PC-3 (cell line): ENCODE measurements at regions not wholly inside any gene's neighbourhood (a gene's known extent, or its start where the extent isn't known, plus 50 kb on each side); places are given as distances from the start of the nearest gene placed in this dataset.
A peak's percentile ranks its signal among the peaks of the same experiment; 100 is the strongest.

Experiments
- ATAC-seq: fragments of 200-7000 bp; cut with Tn5 transposase; 2 replicates; pipeline ENCODE4 v1.9.1; 2020; ENCODE audit warnings: mild to moderate bottlenecking, moderate library complexity
- BruUV-seq: library from RNA; stranded (reverse); fragments of 400-500 nt; replicated peaks from 2 replicates; lab custom pipeline; 2021; lab: Mats Ljungman, UMichigan
- CTCF ChIA-PET: fragments of 300-600 bp; sonication (Branson Sonifier 250); formaldehyde crosslinking; loops from one replicate; lab custom pipeline; 2022; ENCODE audit warnings: antibody characterized with exemption; lab: Charles Lee
- POLR2A ChIA-PET: fragments of 300-600 bp; sonication (Branson Sonifier 250); formaldehyde crosslinking; loops from one replicate; lab custom pipeline; 2022; ENCODE audit warnings: antibody characterized with exemption; ENCODE audit not compliant: unreplicated experiment; lab: Charles Lee
- DNase-seq: peaks from one replicate; pipeline ENCODE4 v3.0.0-alpha.2; 2015
- H2AFZ ChIP-seq: fragments of 300-600 bp; sonication (generic); 2 replicates; pipeline ENCODE4 v1.6.0; 2016; ENCODE audit warnings: antibody characterized with exemption, low read length
- H3F3A ChIP-seq: fragments of 300-600 bp; sonication (generic); one replicate; pipeline ENCODE4 v1.6.0; 2017; ENCODE audit warnings: antibody characterized with exemption, low read length, control low read depth, mild to moderate bottlenecking; ENCODE audit not compliant: unreplicated experiment
- H3K27ac ChIP-seq: fragments of 300-600 bp; sonication (generic); 2 replicates; pipeline ENCODE4 v1.5.1; 2016; ENCODE audit warnings: mild to moderate bottlenecking, low read length
- H3K27me3 ChIP-seq: fragments of 300-600 bp; sonication (generic); 2 replicates; pipeline ENCODE4 v1.6.1; 2016; ENCODE audit warnings: low read length, mixed read lengths
- H3K36me3 ChIP-seq: fragments of 300-600 bp; sonication (generic); 2 replicates; pipeline ENCODE4 v1.6.1; 2016; ENCODE audit warnings: low read depth, mixed run types, low read length, mixed read lengths
- H3K4me1 ChIP-seq: fragments of 300-600 bp; sonication (generic); 2 replicates; pipeline ENCODE4 v1.5.1; 2016; ENCODE audit warnings: low read length; ENCODE audit not compliant: insufficient read depth
- H3K4me2 ChIP-seq: fragments of 300-600 bp; sonication (generic); 2 replicates; pipeline ENCODE4 v1.6.0; 2016; ENCODE audit warnings: low read length
- H3K4me3 ChIP-seq: fragments of 300-600 bp; sonication (generic); 2 replicates; pipeline ENCODE4 v1.5.1; 2016; ENCODE audit warnings: mild to moderate bottlenecking, low read length, mixed read lengths
- H3K79me2 ChIP-seq: fragments of 300-600 bp; sonication (generic); 2 replicates; pipeline ENCODE4 v1.6.1; 2017; ENCODE audit warnings: low read length, mixed read lengths
- H3K9ac ChIP-seq: fragments of 300-600 bp; sonication (generic); 2 replicates; pipeline ENCODE4 v1.6.0; 2016; ENCODE audit warnings: mild to moderate bottlenecking, low read length
- H3K9me2 ChIP-seq: fragments of 300-600 bp; sonication (generic); replicated peaks from 2 replicates; pipeline ENCODE4 v1.6.1; 2016; ENCODE audit warnings: mixed run types, low read length, mixed read lengths
- H3K9me3 ChIP-seq: fragments of 300-600 bp; sonication (generic); 2 replicates; pipeline ENCODE4 v1.6.1; 2016; ENCODE audit warnings: low read length, mixed read lengths
- H4K20me1 ChIP-seq: fragments of 300-600 bp; sonication (generic); 2 replicates; pipeline ENCODE4 v1.6.1; 2016; ENCODE audit warnings: low read length, mixed read lengths
- CTCF ChIP-seq: fragments of 300-600 bp; sonication (generic); conservative IDR thresholded peaks from 2 replicates; pipeline ENCODE4 v1.5.1; 2017; ENCODE audit warnings: antibody characterized with exemption, low read depth, mild to moderate bottlenecking, low read length
- EZH2 ChIP-seq: fragments of 300-600 bp; sonication (generic); IDR thresholded peaks from one replicate; pipeline ENCODE4 v1.6.1; 2017; ENCODE audit warnings: antibody characterized with exemption, mild to moderate bottlenecking, low read length; ENCODE audit not compliant: unreplicated experiment
- EZH2phosphoT487 ChIP-seq: fragments of 300-600 bp; sonication (generic); IDR thresholded peaks from 2 replicates; pipeline ENCODE4 v1.6.1; 2018; ENCODE audit warnings: mild to moderate bottlenecking, antibody characterized with exemption, low read length, borderline replicate concordance
- intact Hi-C: fragments of 100-400 bp; cut with micrococcal nuclease; formaldehyde crosslinking; loops from 2 replicates; pipeline ENCODE4 v1.9.0; 2023

GRCh38 chr3:30547716-30548115 lies 58.7 kb upstream of the TGFBR2 start:
- no peak overlapping the region for H2AFZ ChIP-seq
- no TSS peak for BruUV-seq
- POLR2A ChIA-PET, result interaction anchor here (0.6 kb wide), 1 partner anchor 520 kb away, joined by 5 read pairs; no protein-coding TSS in a partner anchor
- H3F3A ChIP-seq, result peaks cover 9% of the 10 kb centered on the region
- TF ChIP-seq EZH2 (no peak), EZH2phosphoT487 (no peak), CTCF (no peak)
- intact Hi-C loops, result no loop called here
- H3K9ac ChIP-seq, result no peak overlapping the region
- no peaks in the 10 kb centered on the region for H3K79me2 ChIP-seq
- no peaks in the 10 kb centered on the region for H3K9me3 ChIP-seq
- ATAC-seq (no peak), DNase-seq (no peak)
- H3K9me2 ChIP-seq, result no peaks in the 10 kb centered on the region
- CTCF ChIA-PET, result no interaction called here
- no peaks in the 10 kb centered on the region for H3K36me3 ChIP-seq
- no peak overlapping the region for H3K27ac ChIP-seq
- no peak overlapping the region for H3K4me2 ChIP-seq
- H4K20me1 ChIP-seq, result no peaks in the 10 kb centered on the region
- H3K4me3 ChIP-seq, result no peak overlapping the region
- H3K4me1 ChIP-seq, result peaks cover 25% of the 10 kb centered on the region
- H3K27me3 ChIP-seq, result no peaks in the 10 kb centered on the region

- ChIA-PET CTCF (no interaction called here), POLR2A (no interaction called here)
- Histone ChIP-seq H2AFZ (no peak overlapping the region), H3K79me2 (no peaks in the 10 kb centered on the region), H3K4me2 (no peak overlapping the region), H4K20me1 (no peaks in the 10 kb centered on the region), H3K9me2 (no peaks in the 10 kb centered on the region), H3K36me3 (no peaks in the 10 kb centered on the region), H3K4me1 (peaks cover 24% of the 10 kb centered on the region), H3F3A (peaks cover 9% of the 10 kb centered on the region), H3K4me3 (no peak overlapping the region), H3K9ac (no peak overlapping the region), H3K27ac (no peak overlapping the region), H3K27me3 (no peaks in the 10 kb centered on the region), H3K9me3 (no peaks in the 10 kb centered on the region)
- intact Hi-C loops, result no loop called here
- ATAC-seq (no peak), DNase-seq (peak; percentile 6)
- no peak for TF ChIP-seq CTCF
- no peak for TF ChIP-seq EZH2phosphoT487
- TF ChIP-seq EZH2, result no peak
- BruUV-seq, result no TSS peak
These were observed 57.8 kb upstream of the TGFBR2 start for GRCh38 chr3:30548600-30548999.

- Histone ChIP-seq H2AFZ (no peak overlapping the region), H3K9ac (no peak overlapping the region)
- ATAC-seq, result no peak
These were observed 56.8 kb upstream of the TGFBR2 start for GRCh38 chr3:30549600-30549999.

More at GRCh38 chr3:30549600-30549999, 56.8 kb upstream of the TGFBR2 start:
- H3K4me1 ChIP-seq, result peaks cover 22% of the 10 kb centered on the region
- ChIA-PET CTCF (no interaction called here), POLR2A (no interaction called here)
- H3K9me2 ChIP-seq, result no peaks in the 10 kb centered on the region
- TF ChIP-seq CTCF (no peak), EZH2 (no peak), EZH2phosphoT487 (no peak)
- H3K4me2 ChIP-seq, result no peak overlapping the region
- H3F3A ChIP-seq, result peaks cover 5% of the 10 kb centered on the region
- no peaks in the 10 kb centered on the region for H3K79me2 ChIP-seq
- no peaks in the 10 kb centered on the region for H4K20me1 ChIP-seq
- no peaks in the 10 kb centered on the region for H3K9me3 ChIP-seq
- intact Hi-C loops, result no loop called here
- no peaks in the 10 kb centered on the region for H3K27me3 ChIP-seq
- no peak overlapping the region for H3K4me3 ChIP-seq
- DNase-seq, result no peak
- H3K27ac ChIP-seq, result no peak overlapping the region
- no TSS peak for BruUV-seq
- no peaks in the 10 kb centered on the region for H3K36me3 ChIP-seq
